ENCODE measurements at regions not wholly inside any gene's neighbourhood (a gene's known extent, or its start where the extent isn't known, plus 50 kb on each side); places are given as distances from the start of the nearest gene placed in this dataset.

- TF ChIP-seq, protein P1, sequence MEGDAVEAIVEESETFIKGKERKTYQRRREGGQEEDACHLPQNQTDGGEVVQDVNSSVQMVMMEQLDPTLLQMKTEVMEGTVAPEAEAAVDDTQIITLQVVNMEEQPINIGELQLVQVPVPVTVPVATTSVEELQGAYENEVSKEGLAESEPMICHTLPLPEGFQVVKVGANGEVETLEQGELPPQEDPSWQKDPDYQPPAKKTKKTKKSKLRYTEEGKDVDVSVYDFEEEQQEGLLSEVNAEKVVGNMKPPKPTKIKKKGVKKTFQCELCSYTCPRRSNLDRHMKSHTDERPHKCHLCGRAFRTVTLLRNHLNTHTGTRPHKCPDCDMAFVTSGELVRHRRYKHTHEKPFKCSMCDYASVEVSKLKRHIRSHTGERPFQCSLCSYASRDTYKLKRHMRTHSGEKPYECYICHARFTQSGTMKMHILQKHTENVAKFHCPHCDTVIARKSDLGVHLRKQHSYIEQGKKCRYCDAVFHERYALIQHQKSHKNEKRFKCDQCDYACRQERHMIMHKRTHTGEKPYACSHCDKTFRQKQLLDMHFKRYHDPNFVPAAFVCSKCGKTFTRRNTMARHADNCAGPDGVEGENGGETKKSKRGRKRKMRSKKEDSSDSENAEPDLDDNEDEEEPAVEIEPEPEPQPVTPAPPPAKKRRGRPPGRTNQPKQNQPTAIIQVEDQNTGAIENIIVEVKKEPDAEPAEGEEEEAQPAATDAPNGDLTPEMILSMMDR (IDR thresholded peaks at IDR 0.05), result no peak
- no peak for TF ChIP-seq POLR2A (IDR thresholded peaks at IDR 0.05)
These were observed 84.9 kb downstream of the NPTX2 start for GRCh38 chr7:98702021-98702420.
